ENCODE measurements at regions not wholly inside any gene's neighbourhood (a gene's known extent, or its start where the extent isn't known, plus 50 kb on each side); places are given as distances from the start of the nearest gene placed in this dataset.

- TF ChIP-seq CTCF (IDR thresholded peaks at IDR 0.05) (no peak), POLR2A (IDR thresholded peaks at IDR 0.05) (no peak), POLR2AphosphoS5 (IDR thresholded peaks at IDR 0.05) (no peak), EP300 (IDR thresholded peaks at IDR 0.05) (no peak)
Observed at GRCh38 chrX:2574271-2574670, 73.5 kb upstream of the DHRSX start.

Data from suprapubic skin (tissue), 4 donors.